Astrocyte of the spinal cord (primary cell): ENCODE measurements at regions not wholly inside any gene's neighbourhood (a gene's known extent, or its start where the extent isn't known, plus 50 kb on each side); places are given as distances from the start of the nearest gene placed in this dataset.
A peak's percentile ranks its signal among the peaks of the same experiment; 100 is the strongest.
"Not testable (repeated sequence)": the region's sequence is repeated elsewhere in the genome, so short reads cannot be mapped to it uniquely, and the experiment has no call there.

Source experiments
- DNase-seq: peaks from one replicate; pipeline ENCODE4 v3.0.0; 2011; ENCODE audit warnings: low read depth, low spot score
- H3K4me3 ChIP-seq: 2 replicates; pipeline ENCODE4 v1.5.1; 2011; ENCODE audit warnings: low read depth, mild to moderate bottlenecking, low read length, moderate library complexity
- CTCF ChIP-seq: IDR thresholded peaks from 2 replicates; pipeline ENCODE4 v1.5.1; 2012; ENCODE audit warnings: low read depth, mild to moderate bottlenecking, low read length, inconsistent platforms
- in situ Hi-C: cut with HindIII; loops from 2 replicates; pipeline ENCODE4 v1.10.0; 2017; ENCODE audit warnings: low sequenced_read_pairs

GRCh38 chr17:18546514-18547398, 70.2 kb downstream of the LGALS9C start:
- DNase-seq, in situ Hi-C loops: not testable (repeated sequence)

GRCh38 chr17:18557086-18557485, 80.5 kb downstream of the LGALS9C start:
- DNase-seq, in situ Hi-C loops, H3K4me3 ChIP-seq: not testable (repeated sequence)

More at GRCh38 chr17:18546514-18547398, 70.2 kb downstream of the LGALS9C start:
- H3K4me3 ChIP-seq: not testable (repeated sequence)

GRCh38 chr17:18563381-18564098, 80.7 kb downstream of the TBC1D28 start:
- H3K4me3 ChIP-seq, DNase-seq, in situ Hi-C loops: not testable (repeated sequence)

- DNase-seq, H3K4me3 ChIP-seq, in situ Hi-C loops: not testable (repeated sequence)
- peak; percentile 52 for TF ChIP-seq CTCF
Measured at GRCh38 chr17:18564099-18564448, 80.1 kb downstream of the TBC1D28 start.

GRCh38 chr17:18568108-18568995, 75.8 kb downstream of the TBC1D28 start:
- in situ Hi-C loops, H3K4me3 ChIP-seq, DNase-seq: not testable (repeated sequence)

GRCh38 chr17:18569489-18569913, 74.7 kb downstream of the TBC1D28 start:
- H3K4me3 ChIP-seq: peak overlapping the region; percentile 10
- peak; percentile 9 for DNase-seq
- in situ Hi-C loops: not testable (repeated sequence)

- DNase-seq, in situ Hi-C loops: not testable (repeated sequence)
Measured at GRCh38 chr17:18572536-18572935, 71.7 kb downstream of the TBC1D28 start.

GRCh38 chr17:18574137-18574536, 70.1 kb downstream of the TBC1D28 start:
- H3K4me3 ChIP-seq, in situ Hi-C loops: not testable (repeated sequence)
- peak; percentile 15 for DNase-seq

More at GRCh38 chr17:18572536-18572935, 71.7 kb downstream of the TBC1D28 start:
- not testable (repeated sequence) for H3K4me3 ChIP-seq
